Fibroblast of mammary gland (primary cell): ENCODE measurements at regions not wholly inside any gene's neighbourhood (a gene's known extent, or its start where the extent isn't known, plus 50 kb on each side); places are given as distances from the start of the nearest gene placed in this dataset.

Experiments used
- DNase-seq: peaks from one replicate; pipeline ENCODE4 v3.0.0-alpha.2; 2010; ENCODE audit warnings: low read depth
- H3K4me3 ChIP-seq: 2 replicates; pipeline ENCODE4 v1.5.1; 2011; ENCODE audit warnings: low read depth, mild to moderate bottlenecking, low read length, moderate library complexity; ENCODE audit not compliant: control insufficient read depth
- TF ChIP-seq, protein P1 (sequence below): conservative IDR thresholded peaks from 2 replicates; pipeline ENCODE4 v1.5.1; 2011; ENCODE audit warnings: low read depth, low read length, inconsistent platforms; ENCODE audit not compliant: control insufficient read depth, insufficient read depth

DNA sequence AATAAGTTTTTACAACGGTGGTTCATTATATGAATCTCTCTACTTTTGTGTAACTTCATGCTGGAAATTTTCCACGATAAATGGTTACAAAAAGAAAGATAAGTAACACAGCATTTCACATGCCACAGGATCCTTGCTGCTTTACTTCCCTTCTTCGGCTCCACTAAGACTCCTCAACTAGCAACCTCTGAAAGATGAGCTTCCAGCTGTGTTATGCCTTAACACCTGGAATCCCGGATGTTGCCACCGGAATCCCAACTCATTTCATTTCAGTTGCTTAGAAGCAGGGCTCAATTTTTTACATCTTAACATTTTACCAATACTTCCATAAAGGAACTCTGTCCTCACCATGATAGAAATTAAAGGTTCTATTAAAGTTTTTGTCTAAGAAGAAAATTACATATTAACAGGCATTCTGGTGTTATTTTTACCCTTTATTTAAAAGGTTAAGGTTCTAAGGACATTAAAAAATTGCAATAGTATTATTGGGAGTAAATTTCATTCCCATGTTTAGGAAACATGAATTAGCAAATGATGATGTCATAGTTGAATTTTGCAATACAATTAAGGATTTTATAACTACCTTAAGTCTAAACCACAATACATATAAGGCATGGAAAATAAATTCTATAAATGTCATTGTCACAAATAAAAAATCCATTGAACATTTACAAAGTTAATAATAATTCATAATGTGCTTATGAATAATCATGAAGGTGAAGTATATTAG, 57.1 kb upstream of the IL6 start:
- no peak overlapping the region for H3K4me3 ChIP-seq
- TF ChIP-seq, protein P1, sequence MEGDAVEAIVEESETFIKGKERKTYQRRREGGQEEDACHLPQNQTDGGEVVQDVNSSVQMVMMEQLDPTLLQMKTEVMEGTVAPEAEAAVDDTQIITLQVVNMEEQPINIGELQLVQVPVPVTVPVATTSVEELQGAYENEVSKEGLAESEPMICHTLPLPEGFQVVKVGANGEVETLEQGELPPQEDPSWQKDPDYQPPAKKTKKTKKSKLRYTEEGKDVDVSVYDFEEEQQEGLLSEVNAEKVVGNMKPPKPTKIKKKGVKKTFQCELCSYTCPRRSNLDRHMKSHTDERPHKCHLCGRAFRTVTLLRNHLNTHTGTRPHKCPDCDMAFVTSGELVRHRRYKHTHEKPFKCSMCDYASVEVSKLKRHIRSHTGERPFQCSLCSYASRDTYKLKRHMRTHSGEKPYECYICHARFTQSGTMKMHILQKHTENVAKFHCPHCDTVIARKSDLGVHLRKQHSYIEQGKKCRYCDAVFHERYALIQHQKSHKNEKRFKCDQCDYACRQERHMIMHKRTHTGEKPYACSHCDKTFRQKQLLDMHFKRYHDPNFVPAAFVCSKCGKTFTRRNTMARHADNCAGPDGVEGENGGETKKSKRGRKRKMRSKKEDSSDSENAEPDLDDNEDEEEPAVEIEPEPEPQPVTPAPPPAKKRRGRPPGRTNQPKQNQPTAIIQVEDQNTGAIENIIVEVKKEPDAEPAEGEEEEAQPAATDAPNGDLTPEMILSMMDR, result no peak
- DNase-seq, result peak; percentile 24

DNA sequence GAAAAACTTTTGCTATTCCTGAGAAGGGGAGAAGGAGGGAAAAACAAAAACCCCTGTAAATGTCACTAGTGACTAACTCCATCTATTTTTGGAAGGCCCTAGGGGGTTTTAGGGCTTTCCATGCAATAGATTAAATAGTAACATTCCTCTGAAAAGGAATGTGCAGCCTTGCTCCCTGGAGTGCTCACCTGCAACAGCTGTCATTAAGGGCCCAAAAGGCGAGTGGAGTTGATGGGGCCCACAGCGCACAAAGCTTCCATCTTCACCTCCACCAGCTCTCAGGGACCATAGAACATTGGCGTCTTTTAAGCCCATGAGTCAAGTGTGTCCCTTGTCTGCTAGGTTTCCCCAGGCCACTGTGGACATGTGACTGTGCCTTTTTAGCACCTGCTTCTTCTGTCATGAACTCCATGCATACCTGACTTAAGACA, 58.0 kb upstream of the IL6 start:
- no peak for DNase-seq
- H3K4me3 ChIP-seq, result no peak overlapping the region
- TF ChIP-seq, protein P1, result no peak

DNA sequence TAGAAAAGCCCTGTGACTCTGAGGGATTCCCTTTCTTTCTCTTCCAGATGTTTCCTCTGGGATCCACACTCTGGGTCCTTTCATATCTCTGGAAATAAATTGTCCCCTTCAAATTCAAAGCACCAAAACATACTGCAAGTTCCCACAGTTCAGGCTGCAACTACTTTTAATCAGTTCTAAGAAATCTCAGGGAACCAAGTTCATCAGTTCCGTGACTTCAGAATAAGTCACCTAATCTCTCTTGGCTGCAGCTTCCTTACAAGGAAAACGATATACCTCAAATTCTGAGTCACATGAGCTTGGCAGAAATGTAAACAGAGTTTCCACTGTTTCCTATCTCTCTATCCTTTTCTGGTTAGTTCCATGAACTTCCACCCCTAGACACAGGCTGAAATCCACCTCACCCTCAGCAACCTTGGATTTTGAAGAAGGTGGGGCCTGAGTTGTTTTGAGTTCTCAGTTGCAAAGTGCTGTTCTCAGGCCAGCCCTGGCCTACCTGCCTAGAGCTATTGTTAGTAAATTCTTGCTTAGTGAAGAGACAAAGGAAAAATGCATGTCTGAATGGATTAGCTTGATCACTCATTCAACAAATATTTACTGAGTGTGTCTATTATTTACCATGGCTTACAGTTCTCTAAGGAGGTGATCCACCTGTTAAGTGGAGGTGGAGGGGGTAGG, 59.3 kb upstream of the IL6 start:
- peak; percentile 84 for DNase-seq
- no peak overlapping the region for H3K4me3 ChIP-seq
- TF ChIP-seq, protein P1, result no peak

DNA sequence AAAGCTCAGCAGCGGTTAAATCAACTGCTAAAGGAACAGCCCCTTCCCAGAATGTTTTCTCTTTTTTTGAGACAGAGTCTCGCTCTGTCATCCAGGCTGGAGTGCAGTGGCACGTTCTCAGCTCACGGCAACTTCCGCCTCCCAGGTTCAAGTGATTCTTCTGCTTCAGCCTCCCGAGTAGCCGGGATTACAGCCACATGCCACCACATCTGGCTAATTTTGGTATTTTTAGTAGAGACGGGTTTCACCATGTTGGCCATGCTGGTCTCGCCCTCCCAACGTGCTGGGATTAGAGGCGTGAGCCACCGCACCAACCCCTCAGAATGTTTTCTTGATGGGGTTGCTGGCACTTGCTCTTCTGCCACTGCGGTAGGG, 59.8 kb upstream of the IL6 start:
- no peak overlapping the region for H3K4me3 ChIP-seq
- no peak for DNase-seq
- TF ChIP-seq, protein P1, result no peak

DNA sequence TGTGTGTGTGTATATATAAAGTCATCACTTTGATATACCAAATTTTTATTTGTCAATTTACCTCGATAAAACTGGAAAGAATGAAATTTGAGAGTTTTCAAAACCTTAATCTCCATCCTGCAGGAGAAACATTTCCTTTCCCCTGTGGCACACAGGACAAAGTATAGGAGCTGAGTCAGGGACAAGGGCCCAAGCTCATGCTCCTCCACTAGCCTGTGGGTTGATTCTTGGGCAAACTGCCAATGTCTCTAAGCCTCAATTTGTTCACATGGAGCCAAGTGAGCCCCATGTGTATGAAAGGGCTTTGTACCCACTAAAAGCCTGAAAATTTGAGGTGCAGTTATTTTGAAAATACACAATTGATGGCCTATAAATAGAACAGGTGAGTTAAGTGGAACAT, 60.3 kb upstream of the IL6 start:
- DNase-seq, result peak; percentile 73
- TF ChIP-seq, protein P1, result no peak
- no peak overlapping the region for H3K4me3 ChIP-seq

DNA sequence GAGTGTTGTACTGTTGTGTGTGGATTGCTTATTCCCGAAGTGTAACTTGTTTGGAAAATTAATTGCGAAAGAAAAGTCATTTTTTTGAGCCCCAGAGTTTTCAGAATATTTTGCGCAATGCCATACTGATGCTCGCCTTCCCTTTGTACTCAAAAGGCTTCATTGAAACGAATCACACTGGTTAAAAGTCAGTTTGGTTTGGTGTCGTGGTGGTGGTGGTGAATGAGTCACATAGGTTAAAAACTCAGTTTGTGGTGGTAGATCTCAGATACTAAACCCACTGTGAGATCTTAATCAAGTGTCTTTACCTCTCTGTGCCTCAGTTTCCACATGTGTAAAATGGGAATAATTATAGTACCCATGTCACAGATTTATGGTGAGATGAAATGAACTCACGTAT, 61.1 kb upstream of the IL6 start:
- TF ChIP-seq, protein P1, result no peak
- peak; percentile 43 for DNase-seq
- no peak overlapping the region for H3K4me3 ChIP-seq
